NCI-H1694 (cell line): ENCODE measurements at regions not wholly inside any gene's neighbourhood (a gene's known extent, or its start where the extent isn't known, plus 50 kb on each side); places are given as distances from the start of the nearest gene placed in this dataset.

Experiments used
- DNase-seq: peaks from one replicate; lab custom pipeline; 2025; lab: John Stamatoyannopoulos, UW

DNA sequence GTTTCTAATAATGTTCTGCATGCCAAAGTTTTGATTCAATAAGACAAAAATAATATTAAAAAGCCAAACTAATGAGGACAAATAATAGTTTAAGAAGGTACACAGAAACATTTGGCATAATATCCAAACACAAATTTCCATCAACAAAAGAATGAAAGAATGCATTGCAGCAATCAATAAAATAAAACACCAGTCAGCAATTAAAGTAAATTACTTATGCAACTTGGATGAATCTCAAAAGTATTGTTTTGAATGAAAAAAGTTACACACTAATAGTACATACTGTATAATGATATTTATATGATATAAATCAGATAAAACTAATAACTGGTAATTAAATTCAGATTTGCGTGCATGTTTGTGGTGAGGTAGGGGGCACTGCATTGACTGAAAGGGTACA, 285.5 kb upstream of the PCDH10 start:
- no peak for DNase-seq

DNA sequence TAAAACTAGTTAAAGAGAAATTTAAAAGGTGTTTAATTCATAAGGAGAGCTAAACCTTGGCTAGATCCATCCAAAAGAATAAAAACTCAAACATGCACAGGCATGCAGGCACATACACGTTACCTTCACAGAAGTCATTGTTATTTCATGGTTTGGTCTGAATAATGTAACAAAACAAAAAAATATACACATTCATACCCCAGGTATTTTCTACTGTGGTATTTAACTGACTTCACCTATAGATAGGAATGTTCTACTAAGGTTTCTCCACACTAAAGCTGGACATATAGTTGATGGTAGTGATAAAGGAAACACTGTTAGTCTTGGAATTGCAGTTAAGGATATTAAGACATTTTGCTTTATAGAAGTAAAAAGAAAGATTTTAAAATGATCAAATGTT, 283.6 kb upstream of the PCDH10 start:
- DNase-seq: no peak

DNA sequence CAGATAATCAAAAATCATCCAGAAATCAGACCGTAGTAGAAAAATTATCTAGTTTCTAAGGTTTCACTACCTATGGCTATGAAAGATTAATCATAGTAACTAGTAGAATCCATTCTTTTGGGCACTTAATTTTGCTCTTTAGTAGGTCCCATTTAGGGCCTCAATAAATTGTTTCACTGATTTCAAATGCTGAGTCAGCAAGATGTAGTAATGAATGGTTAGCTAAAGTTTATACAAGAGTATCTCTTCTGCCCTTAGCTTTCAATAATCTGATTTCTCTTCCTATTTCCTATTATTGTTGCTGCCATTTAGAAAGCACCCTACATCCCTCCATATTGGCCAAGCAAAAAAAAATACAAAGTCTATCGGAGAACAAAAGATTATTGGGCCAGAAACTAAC, 283.2 kb upstream of the PCDH10 start:
- DNase-seq: no peak

GRCh38 chr4:132866616-132867015, 282.5 kb upstream of the PCDH10 start:
- DNase-seq: no peak

- DNase-seq: no peak
These were observed 255.3 kb upstream of the PCDH10 start for GRCh38 chr4:132893787-132894186.

GRCh38 chr4:132901224-132901623, 247.9 kb upstream of the PCDH10 start:
- DNase-seq: no peak

- DNase-seq: peak; percentile 70
These were observed 238.8 kb upstream of the PCDH10 start for GRCh38 chr4:132910229-132910748.

GRCh38 chr4:132918096-132918495, 231.0 kb upstream of the PCDH10 start:
- DNase-seq: no peak

GRCh38 chr4:132923516-132923915, 225.6 kb upstream of the PCDH10 start:
- DNase-seq: no peak

DNA sequence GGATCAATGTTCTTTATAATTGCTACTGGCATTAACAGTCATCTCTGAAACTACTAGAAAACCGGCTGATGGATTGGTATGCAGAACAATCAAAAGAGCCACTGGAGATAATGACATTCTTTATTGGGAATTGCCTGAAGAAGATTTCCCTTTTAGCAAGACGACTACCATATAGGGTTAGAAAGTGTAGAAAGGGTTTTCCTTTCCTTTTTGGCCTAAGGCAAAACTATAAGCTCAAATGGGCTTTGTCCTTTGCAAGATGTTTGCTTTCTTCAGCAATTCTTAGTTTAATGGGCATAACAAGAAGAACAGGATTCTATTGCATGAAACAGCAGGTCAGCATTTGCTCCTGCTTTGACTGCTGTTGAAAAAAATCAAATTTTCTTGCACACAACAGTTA, 214.2 kb upstream of the PCDH10 start:
- no peak for DNase-seq

DNA sequence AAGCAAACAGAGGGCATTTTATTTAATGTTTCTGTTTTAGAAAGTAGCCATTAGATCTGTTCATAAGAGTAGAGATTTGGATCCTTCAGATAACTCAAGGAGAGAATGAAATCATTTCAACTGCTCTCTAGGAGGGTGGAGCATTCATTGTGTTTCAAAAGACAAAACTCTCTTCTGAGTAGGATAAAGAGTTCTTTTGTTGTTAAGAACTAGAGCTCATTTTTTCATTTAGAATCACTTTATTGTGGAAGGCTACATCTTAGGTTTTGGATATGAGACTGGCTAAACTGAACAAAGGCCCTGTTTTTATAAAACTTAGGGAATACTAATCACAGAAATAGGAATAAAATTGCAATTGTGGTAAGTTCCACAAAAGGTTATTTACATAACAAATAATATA, 193.9 kb upstream of the PCDH10 start:
- no peak for DNase-seq

- DNase-seq: no peak
These were observed 192.1 kb upstream of the PCDH10 start for GRCh38 chr4:132956962-132957361.

- DNase-seq: no peak
These were observed 190.4 kb upstream of the PCDH10 start for GRCh38 chr4:132958457-132959263.

DNA sequence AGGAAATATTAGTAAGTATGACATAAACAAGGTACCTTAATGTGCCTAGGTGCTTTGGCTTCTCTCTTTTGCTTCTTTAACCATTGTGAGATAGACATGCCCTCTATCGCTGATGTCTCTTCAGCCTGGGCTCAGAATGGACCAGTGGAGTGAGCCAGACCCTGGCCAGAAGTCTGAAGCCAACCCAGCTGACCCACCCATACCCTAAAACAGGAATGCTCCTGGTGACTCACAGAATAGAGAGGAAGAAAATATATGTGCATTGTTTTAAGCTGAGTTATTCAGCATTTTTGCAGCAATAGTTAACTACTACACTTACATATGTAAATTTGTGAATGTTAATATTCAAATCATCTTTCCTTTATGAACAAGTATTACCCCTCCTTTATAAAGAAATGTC, 167.5 kb upstream of the PCDH10 start:
- no peak for DNase-seq

- no peak for DNase-seq
These were observed 166.9 kb upstream of the PCDH10 start for GRCh38 chr4:132982151-132982550.

GRCh38 chr4:132991111-132991510, 158.0 kb upstream of the PCDH10 start:
- no peak for DNase-seq

GRCh38 chr4:132992686-132993085, 156.4 kb upstream of the PCDH10 start:
- DNase-seq: no peak

- DNase-seq: no peak
These were observed 150.4 kb upstream of the PCDH10 start for GRCh38 chr4:132998585-132999230.

DNA sequence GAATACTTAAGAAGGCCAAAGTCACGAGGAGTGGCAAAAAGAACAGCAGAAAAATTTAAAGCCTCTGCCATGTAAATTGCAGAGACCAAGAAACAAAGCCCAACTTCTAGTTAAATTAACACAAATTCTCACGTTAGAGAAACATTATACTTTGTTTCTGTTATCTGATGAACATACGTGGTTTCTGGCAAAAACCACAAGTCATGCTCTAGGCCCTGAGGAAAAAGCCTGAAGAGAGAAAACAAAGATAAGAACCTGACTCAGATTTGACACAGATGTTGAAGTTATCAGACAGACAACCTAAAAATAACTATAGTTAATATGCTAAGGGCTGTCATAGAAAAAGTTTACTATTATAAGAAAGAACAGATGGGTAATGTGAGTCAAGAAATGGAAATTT, 149.1 kb upstream of the PCDH10 start:
- no peak for DNase-seq

- DNase-seq: no peak
These were observed 145.9 kb upstream of the PCDH10 start for GRCh38 chr4:133003169-133003568.

DNA sequence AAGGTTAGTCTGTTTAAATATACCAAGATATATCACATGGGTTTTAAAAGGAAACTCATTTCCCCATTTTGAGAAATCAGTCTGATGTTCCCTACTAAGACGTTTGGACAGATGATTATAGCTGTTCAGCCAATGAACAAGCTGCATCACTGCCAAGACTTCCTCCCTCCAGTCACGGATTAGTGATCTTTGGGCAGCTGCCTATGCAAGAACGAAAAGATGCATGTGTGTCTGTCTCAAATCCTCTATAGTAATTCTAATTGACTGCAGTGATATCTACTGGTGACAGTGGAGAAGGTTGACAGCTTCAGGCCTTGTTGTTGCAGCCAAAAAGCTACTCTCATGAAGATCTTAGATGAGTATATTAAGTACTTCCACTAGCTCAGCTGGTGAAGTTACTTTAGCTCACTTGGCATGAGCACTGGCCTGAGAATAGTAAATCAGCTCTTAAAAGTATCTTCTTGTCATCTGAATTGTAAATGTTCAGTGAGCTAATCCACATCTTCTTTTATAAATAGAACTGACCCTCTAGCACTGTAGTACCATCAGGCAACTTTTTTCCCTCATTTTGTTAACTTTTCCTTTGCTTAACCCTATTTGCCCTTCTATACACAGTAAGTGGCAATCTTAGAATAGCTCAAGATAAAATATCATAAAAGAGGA, 134.5 kb upstream of the PCDH10 start:
- DNase-seq: no peak

DNA sequence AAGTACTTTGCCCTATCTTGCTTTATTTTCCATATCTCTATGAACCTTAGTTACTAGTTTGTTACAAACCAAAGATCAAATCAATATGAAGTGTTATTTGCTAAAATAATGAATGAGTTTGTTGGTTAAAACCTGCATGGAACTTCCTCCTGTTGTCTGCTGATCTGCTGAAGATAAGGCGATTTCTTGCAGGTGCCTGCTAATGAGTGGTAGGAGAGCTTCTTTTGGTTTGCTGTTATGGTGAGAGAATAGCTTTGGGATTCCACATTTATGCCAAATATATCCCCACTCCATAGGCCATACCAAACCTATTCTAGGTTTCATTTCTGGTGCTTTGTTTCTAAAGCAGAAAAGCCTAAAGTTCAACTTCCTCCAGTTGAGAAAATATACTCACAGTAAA, 103.8 kb upstream of the PCDH10 start:
- no peak for DNase-seq

GRCh38 chr4:133046156-133046555, 102.9 kb upstream of the PCDH10 start:
- DNase-seq: no peak
